HCT116 (cell line): ENCODE measurements at regions not wholly inside any gene's neighbourhood (a gene's known extent, or its start where the extent isn't known, plus 50 kb on each side); places are given as distances from the start of the nearest gene placed in this dataset.

Experiments
- ATAC-seq: fragments of 200-7000 bp; cut with Tn5 transposase; 2 replicates; pipeline ENCODE4 v1.9.1; 2020; ENCODE audit warnings: mild to moderate bottlenecking, moderate library complexity
- BruUV-seq: library from RNA; stranded (reverse); fragments of 400-500 nt; replicated peaks from 2 replicates; lab custom pipeline; 2021; lab: Mats Ljungman, UMichigan
- CTCF ChIA-PET: fragments of 300-600 bp; sonication (Branson Sonifier 250); formaldehyde crosslinking; loops from one replicate; lab custom pipeline; 2021; ENCODE audit warnings: antibody characterized with exemption; lab: Charles Lee
- POLR2A ChIA-PET: fragments of 300-600, 350-600 bp; sonication (Branson Sonifier 250); formaldehyde crosslinking; loops from one replicate; lab custom pipeline; 2021; ENCODE audit warnings: antibody characterized with exemption; lab: Charles Lee
- RAD21 ChIA-PET, 2 experiments: fragments of 300-600 bp; sonication (Branson Sonifier 250); formaldehyde crosslinking; loops; one replicate each; lab custom pipeline; 2023; ENCODE audit warnings: low total read pairs in 2 of 2; ENCODE audit not compliant: uncharacterized antibody in 2 of 2, unreplicated experiment in 2 of 2, low non-redundant PET in 1 of 2; lab: Charles Lee
- DNase-seq: peaks from one replicate; pipeline ENCODE4 v3.0.0-alpha.2; 2010; ENCODE audit warnings: low read depth, low spot score
- H2AFZ ChIP-seq: fragments of 200-600 bp; shearing (Covaris generic), sonication (generic); 2 replicates; pipeline ENCODE4 v1.6.1; 2017; ENCODE audit warnings: low read depth, mixed run types, mixed read lengths, antibody characterized with exemption, low read length; ENCODE audit not compliant: poor library complexity, severe bottlenecking
- H3K27ac ChIP-seq: 2 replicates; pipeline ENCODE4 v1.5.1; 2012; ENCODE audit warnings: low read depth, low read length
- H3K27me3 ChIP-seq: fragments of 200-600 bp; sonication (generic); 2 replicates; pipeline ENCODE4 v1.6.1; 2016; ENCODE audit warnings: mixed run types, low read length, mixed read lengths; ENCODE audit not compliant: insufficient read depth
- H3K36me3 ChIP-seq, 2 experiments: fragments of 200-500 bp in 1 of 2; fragments of 200-600 bp in 1 of 2; sonication (Bioruptor generic) in 1 of 2; sonication (generic) in 1 of 2; 2 replicates each; pipeline versions ENCODE4 v1.5.1 to v1.6.1; 2014 to 2016; ENCODE audit warnings: low read length in 2 of 2, inconsistent platforms in 1 of 2, mixed read lengths in 1 of 2, mixed run types in 1 of 2; ENCODE audit not compliant: insufficient read depth in 2 of 2, control insufficient read depth in 1 of 2
- H3K4me1 ChIP-seq, 2 experiments: fragments of 200-600 bp in 1 of 2; sonication (generic) in 1 of 2; 2 replicates each; pipeline versions ENCODE4 v1.5.1 to v1.6.1; 2012 to 2017; ENCODE audit warnings: low read length in 2 of 2, inconsistent platforms in 1 of 2, mild to moderate bottlenecking in 1 of 2, mixed read lengths in 1 of 2, mixed run types in 1 of 2, moderate library complexity in 1 of 2; ENCODE audit not compliant: insufficient read depth in 2 of 2, control insufficient read depth in 1 of 2
- H3K4me2 ChIP-seq: fragments of 200-600 bp; sonication (generic); 2 replicates; pipeline ENCODE4 v1.6.1; 2017; ENCODE audit warnings: mixed run types, low read length, mixed read lengths
- H3K4me3 ChIP-seq, 2 experiments: fragments of 200-600 bp in 1 of 2; sonication (generic) in 1 of 2; replicated peaks in 1 of 2; 2 replicates each; pipeline ENCODE4 v1.5.1; 2011 to 2016; ENCODE audit warnings: low read length in 2 of 2, control low read depth in 1 of 2, low read depth in 1 of 2, mild to moderate bottlenecking in 1 of 2, mixed read lengths in 1 of 2, mixed run types in 1 of 2
- H3K79me2 ChIP-seq: fragments of 200-600 bp; sonication (generic); 2 replicates; pipeline ENCODE4 v1.6.1; 2017; ENCODE audit warnings: mild to moderate bottlenecking, mixed run types, low read length, moderate library complexity, mixed read lengths; ENCODE audit not compliant: insufficient read depth
- H3K9ac ChIP-seq: fragments of 200-600 bp; sonication (generic); 2 replicates; pipeline ENCODE4 v1.6.1; 2016; ENCODE audit warnings: low read length, mixed read lengths
- H3K9me2 ChIP-seq: fragments of 200-600 bp; sonication (generic), shearing (Covaris generic); 2 replicates; pipeline ENCODE4 v1.6.1; 2017; ENCODE audit warnings: mixed run types, mild to moderate bottlenecking, moderate library complexity; ENCODE audit not compliant: insufficient read depth
- H3K9me3 ChIP-seq, 2 experiments: fragments of 200-500 bp in 1 of 2; fragments of 200-600 bp in 1 of 2; sonication (Bioruptor generic) in 1 of 2; sonication (generic) in 1 of 2; 2 replicates each; pipeline ENCODE4 v1.6.1; 2014 to 2017; ENCODE audit warnings: low read length in 2 of 2, mixed read lengths in 2 of 2, inconsistent platforms in 1 of 2, low read depth in 1 of 2, mild to moderate bottlenecking in 1 of 2, mixed run types in 1 of 2, moderate library complexity in 1 of 2; ENCODE audit not compliant: control insufficient read depth in 1 of 2, insufficient read depth in 1 of 2
- H4K20me1 ChIP-seq: fragments of 200-600 bp; sonication (generic), shearing (Covaris generic); 2 replicates; pipeline ENCODE4 v1.6.1; 2017; ENCODE audit warnings: mixed run types, mild to moderate bottlenecking, moderate library complexity; ENCODE audit not compliant: insufficient read depth
- ATF3 ChIP-seq: IDR thresholded peaks from 2 replicates; pipeline ENCODE4 v1.6.1; 2012
- CBX3 ChIP-seq: IDR thresholded peaks from 2 replicates; pipeline ENCODE4 v1.6.1; 2012; ENCODE audit warnings: low read depth
- EGR1 ChIP-seq: IDR thresholded peaks from 2 replicates; pipeline ENCODE4 v1.6.1; 2012; ENCODE audit warnings: low read depth
- ELF1 ChIP-seq: IDR thresholded peaks from 2 replicates; pipeline ENCODE4 v1.6.1; 2012; ENCODE audit warnings: low read depth, borderline replicate concordance
- EZH2 ChIP-seq: fragments of 200-600 bp; sonication (generic); IDR thresholded peaks from 2 replicates; pipeline ENCODE4 v1.6.1; 2017; ENCODE audit warnings: antibody characterized with exemption, mixed run types
- FOSL1 ChIP-seq: IDR thresholded peaks from 2 replicates; pipeline ENCODE4 v1.6.1; 2012; ENCODE audit warnings: low read depth
- JUND ChIP-seq: IDR thresholded peaks from 2 replicates; pipeline ENCODE4 v1.6.1; 2012
- MAX ChIP-seq: IDR thresholded peaks from 2 replicates; pipeline ENCODE4 v1.6.1; 2012
- POLR2AphosphoS5 ChIP-seq: IDR thresholded peaks from 2 replicates; pipeline ENCODE4 v1.6.1; 2011; ENCODE audit warnings: mild to moderate bottlenecking, low read depth, low read length, moderate library complexity
- SP1 ChIP-seq: IDR thresholded peaks from 2 replicates; pipeline ENCODE4 v1.6.1; 2012; ENCODE audit warnings: low read depth
- TCF7L2 ChIP-seq: IDR thresholded peaks from 2 replicates; pipeline ENCODE4 v1.7.0; 2011; ENCODE audit warnings: borderline replicate concordance, inconsistent platforms; ENCODE audit not compliant: insufficient read depth, insufficient read length; ENCODE audit errors: extremely low read depth
- ZBTB33 ChIP-seq: IDR thresholded peaks from 2 replicates; pipeline ENCODE4 v1.6.1; 2011; ENCODE audit warnings: mild to moderate bottlenecking, low read length, moderate library complexity; ENCODE audit not compliant: insufficient replicate concordance; ENCODE audit errors: extremely low read depth
- ZFX ChIP-seq: fragments of 450-650 bp; IDR thresholded peaks from 2 replicates; pipeline ENCODE4 v1.6.1; 2017
- ZNF274 ChIP-seq: fragments of 200-500 bp; sonication (Bioruptor generic); IDR thresholded peaks from 2 replicates; pipeline ENCODE4 v1.6.1; 2014; ENCODE audit warnings: mild to moderate bottlenecking, low read depth, low read length, inconsistent platforms
- intact Hi-C: fragments of 100-400 bp; cut with micrococcal nuclease; formaldehyde crosslinking; loops from 2 replicates; pipeline ENCODE4 v1.10.0; 2022

GRCh38 chr1:216908126-216908525 lies 184.9 kb upstream of the ESRRG start (continued):
- TF ChIP-seq ZNF274 (no peak), EZH2 (no peak)

GRCh38 chr1:216907100-216907499 lies 183.9 kb upstream of the ESRRG start:
- H4K20me1 ChIP-seq: no peaks in the 10 kb centered on the region
- H3K27me3 ChIP-seq: no peaks in the 10 kb centered on the region
- no peaks in the 10 kb centered on the region for H3K36me3 ChIP-seq
- no peaks in the 10 kb centered on the region for H3K79me2 ChIP-seq
- H3K9me3 ChIP-seq: no peaks in the 10 kb centered on the region
- CTCF ChIA-PET: no interaction called here
- RAD21 ChIA-PET: no interaction called here
- TF ChIP-seq FOSL1: no peak
- no peak for TF ChIP-seq JUND
- TF ChIP-seq CBX3: no peak
- TF ChIP-seq POLR2AphosphoS5: no peak
- TF ChIP-seq ZFX: no peak
- TF ChIP-seq ELF1: no peak
- TF ChIP-seq SP1: no peak
- no peak for TF ChIP-seq ZBTB33
- no peak for TF ChIP-seq EGR1
- TF ChIP-seq MAX: no peak
- TF ChIP-seq TCF7L2: no peak
- TF ChIP-seq ATF3: no peak
- peaks cover 0 to 5% of the 10 kb centered on the region in 2 experiments; a peak in 1 of 4 replicates for H3K4me1 ChIP-seq
- POLR2A ChIA-PET: no interaction called here
- no peak for ATAC-seq
- no peak overlapping the region for H2AFZ ChIP-seq
- H3K9me2 ChIP-seq: no peaks in the 10 kb centered on the region
- intact Hi-C loops: no loop called here
- H3K27ac ChIP-seq: no peak overlapping the region
- no peak overlapping the region for H3K4me2 ChIP-seq
- BruUV-seq: no TSS peak
- DNase-seq: no peak
- no peak overlapping the region for H3K9ac ChIP-seq
- H3K4me3 ChIP-seq: no peak overlapping the region
